GM23248 (cell line): ENCODE measurements at regions not wholly inside any gene's neighbourhood (a gene's known extent, or its start where the extent isn't known, plus 50 kb on each side); places are given as distances from the start of the nearest gene placed in this dataset.

ENCODE experiments used
- EZH2 ChIP-seq: fragments of 200-600 bp; sonication (generic); IDR thresholded peaks from 2 replicates; pipeline ENCODE4 v1.6.1; 2018; ENCODE audit warnings: antibody characterized with exemption, mild to moderate bottlenecking; ENCODE audit not compliant: insufficient read depth, poor library complexity, severe bottlenecking
- EZH2phosphoT487 ChIP-seq: fragments of 200-600 bp; sonication (generic); IDR thresholded peaks from 2 replicates; pipeline ENCODE4 v1.6.1; 2018; ENCODE audit warnings: antibody characterized with exemption, moderate library complexity, mild to moderate bottlenecking, low read depth; ENCODE audit not compliant: insufficient read depth

DNA sequence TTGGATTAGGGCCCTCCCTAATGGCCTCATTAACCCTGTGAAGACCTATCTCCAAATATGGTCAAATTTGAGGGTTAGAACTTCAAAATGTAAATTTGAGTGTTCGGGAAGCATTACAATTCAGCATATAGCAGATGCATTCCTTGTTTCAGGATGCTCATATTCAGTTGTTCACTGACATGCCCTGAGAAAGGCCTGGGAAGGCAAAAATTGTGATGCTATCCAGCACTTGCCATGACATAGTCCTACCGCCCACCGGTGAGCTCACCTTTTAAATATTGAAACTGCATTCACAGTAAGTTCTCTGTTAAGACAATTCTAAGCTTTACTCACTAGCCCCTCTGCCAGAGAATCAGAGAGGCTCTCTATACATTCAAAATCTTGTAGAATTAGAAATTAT lies 300.3 kb upstream of the CCDC54 start:
- TF ChIP-seq EZH2: no peak
- no peak for TF ChIP-seq EZH2phosphoT487
